NT2/D1 (cell line): ENCODE measurements at regions not wholly inside any gene's neighbourhood (a gene's known extent, or its start where the extent isn't known, plus 50 kb on each side); places are given as distances from the start of the nearest gene placed in this dataset.

Source experiments
- SUZ12 ChIP-seq: IDR thresholded peaks from 2 replicates; pipeline ENCODE4 v1.6.1; 2011; ENCODE audit not compliant: insufficient read length, insufficient read depth; ENCODE audit errors: extremely low read depth
- ZNF274 ChIP-seq: IDR thresholded peaks from 2 replicates; pipeline ENCODE4 v1.6.1; 2011; ENCODE audit warnings: mild to moderate bottlenecking, low read depth, low read length

- TF ChIP-seq ZNF274 (no peak), SUZ12 (no peak)
These were observed 481.0 kb upstream of the CAMK1G start for GRCh38 chr1:209102531-209102930.
